Jurkat, Clone E6-1 (cell line): ENCODE measurements at regions not wholly inside any gene's neighbourhood (a gene's known extent, or its start where the extent isn't known, plus 50 kb on each side); places are given as distances from the start of the nearest gene placed in this dataset.
"Not testable (repeated sequence)": the region's sequence is repeated elsewhere in the genome, so short reads cannot be mapped to it uniquely, and the experiment has no call there.

ENCODE experiments used
- DNase-seq: peaks from one replicate; pipeline ENCODE4 v3.0.0-alpha.2; 2011; ENCODE audit warnings: low read depth, low spot score
- H3K4me3 ChIP-seq: 2 replicates; pipeline ENCODE4 v1.5.1; 2011; ENCODE audit warnings: mild to moderate bottlenecking, low read length, control low read depth, moderate library complexity

DNA sequence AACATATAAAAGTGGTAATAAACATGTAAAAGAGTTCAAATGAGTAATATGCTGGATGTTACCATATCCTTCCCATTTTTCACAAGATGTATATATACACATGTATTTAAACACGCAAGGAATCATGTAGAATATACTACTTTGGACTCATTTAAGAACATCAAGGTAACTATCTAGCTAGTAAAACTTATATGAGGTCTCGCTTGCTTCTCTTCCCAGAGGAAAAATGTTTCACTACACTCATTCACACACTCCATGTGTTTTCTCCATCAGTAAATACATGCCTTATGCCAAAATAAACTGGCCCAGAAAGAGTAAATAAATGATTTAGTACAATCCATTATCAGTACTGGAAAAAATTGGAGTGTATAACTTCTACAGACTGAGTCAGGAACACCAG lies 229.2 kb upstream of the MME start:
- no peak overlapping the region for H3K4me3 ChIP-seq
- no peak for DNase-seq

DNA sequence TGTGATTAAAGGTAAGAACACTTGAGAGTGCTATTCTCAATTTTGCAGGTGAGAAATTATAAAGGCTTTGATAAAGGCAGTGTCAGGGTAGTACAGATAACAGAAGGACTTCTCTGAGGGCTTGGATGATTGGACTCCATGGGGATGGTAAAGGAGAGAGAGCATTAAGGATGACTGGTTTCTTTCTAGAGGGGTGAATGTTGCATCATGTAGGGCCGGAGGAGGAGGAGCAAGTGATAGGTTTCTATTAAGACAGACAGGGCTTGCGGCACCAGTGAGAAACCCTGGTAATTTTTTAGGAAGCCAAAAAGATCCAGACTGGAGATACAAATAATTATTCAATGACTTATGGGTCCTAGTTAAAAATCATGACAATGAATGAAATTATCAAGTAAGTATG lies 230.7 kb upstream of the MME start:
- no peak for DNase-seq
- no peak overlapping the region for H3K4me3 ChIP-seq

DNA sequence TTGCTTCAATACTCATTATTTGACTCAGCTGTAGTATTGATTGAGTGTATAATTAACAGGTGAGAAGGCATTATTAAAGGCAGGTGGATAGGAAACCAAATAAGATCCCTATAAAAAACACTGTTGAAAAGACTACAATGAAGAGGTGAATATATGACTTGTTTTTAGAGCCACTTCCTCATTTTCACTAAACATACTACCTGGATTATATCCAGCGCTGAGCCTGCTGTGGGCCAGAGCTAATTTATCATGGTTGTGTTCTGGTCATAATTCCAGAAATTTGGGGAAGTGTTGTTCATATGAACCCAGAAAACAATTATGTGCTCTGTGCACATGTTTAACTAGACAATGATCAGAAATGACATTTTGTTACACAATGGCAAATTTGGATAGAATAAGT lies 235.3 kb upstream of the MME start:
- H3K4me3 ChIP-seq: no peak overlapping the region
- DNase-seq: no peak

DNA sequence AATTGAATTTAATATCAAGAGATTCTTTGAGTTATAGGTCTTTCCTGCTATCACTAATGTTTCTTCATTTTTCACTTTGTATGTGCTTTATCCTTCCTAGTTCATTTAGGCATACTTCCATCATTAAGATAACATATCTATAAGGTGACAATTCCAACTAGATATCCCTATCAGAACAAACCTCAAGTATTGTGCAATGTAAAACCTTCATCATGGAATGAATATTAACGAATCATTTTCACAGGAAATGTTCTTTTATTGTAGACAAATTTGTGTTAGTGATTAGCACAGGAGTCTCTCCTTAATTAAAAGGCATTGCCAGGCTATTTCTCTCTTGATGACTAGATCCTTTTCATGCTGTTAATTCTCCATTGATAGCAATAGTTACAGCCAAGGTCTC lies 236.5 kb upstream of the MME start:
- no peak for DNase-seq
- H3K4me3 ChIP-seq: no peak overlapping the region

DNA sequence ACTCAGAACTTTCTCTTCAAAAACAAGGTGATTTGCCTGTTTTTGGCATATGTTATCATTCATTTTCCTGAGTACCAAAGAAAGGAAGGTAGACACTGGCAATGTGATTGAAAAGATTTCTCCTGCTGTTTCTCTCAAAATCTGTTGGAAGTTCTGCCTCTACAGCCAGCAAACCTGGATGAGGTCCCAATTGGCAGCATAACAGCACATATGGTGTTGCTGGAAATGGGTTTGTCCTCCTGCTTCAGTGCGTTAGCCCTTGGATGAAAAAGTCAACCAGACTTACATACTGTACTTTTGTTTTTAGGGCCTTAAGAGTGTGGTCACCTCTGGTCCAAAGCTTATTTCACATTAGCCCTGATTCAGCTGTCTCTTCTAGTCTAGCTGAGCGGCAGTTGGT lies 237.6 kb upstream of the MME start:
- no peak overlapping the region for H3K4me3 ChIP-seq
- no peak for DNase-seq

DNA sequence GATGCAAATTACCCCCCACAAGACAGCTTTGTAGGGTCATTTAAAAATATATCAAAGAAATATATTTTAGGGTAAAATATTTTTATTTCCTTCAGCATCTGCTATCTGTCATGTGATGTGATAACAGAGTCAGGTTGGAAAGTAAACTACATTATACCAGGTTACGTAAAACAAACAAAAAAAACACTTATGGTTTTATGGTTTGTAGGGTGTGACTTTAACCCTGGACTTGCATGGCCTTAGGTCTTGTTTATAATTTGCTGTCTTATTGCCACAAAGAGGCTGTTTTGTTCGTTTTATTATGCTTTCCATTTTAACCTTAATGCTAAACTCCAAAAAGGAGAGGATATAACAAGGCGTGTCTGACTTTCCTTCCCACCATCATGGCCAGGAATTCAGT lies 244.5 kb upstream of the MME start:
- H3K4me3 ChIP-seq: no peak overlapping the region
- DNase-seq: no peak

DNA sequence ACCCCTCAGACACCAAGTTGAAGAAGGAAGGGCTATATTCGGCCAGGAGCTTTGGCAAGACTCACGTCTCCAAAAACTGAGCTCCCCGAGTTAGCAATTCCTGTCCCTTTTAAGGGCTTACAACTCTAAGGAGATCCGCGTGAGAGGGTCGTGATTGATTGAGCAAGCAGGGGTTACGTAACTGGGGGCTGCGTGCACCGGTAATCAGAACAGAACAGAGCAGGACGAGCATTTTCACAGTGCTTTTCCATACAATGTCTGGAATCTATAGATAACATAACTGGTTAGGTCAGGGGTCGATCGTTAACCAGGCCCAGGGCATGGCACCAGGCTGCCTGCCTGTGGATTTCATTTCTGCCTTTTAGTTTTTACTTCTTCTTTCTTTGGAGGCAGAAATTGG lies 245.3 kb upstream of the MME start:
- not testable (repeated sequence) for DNase-seq, H3K4me3 ChIP-seq

DNA sequence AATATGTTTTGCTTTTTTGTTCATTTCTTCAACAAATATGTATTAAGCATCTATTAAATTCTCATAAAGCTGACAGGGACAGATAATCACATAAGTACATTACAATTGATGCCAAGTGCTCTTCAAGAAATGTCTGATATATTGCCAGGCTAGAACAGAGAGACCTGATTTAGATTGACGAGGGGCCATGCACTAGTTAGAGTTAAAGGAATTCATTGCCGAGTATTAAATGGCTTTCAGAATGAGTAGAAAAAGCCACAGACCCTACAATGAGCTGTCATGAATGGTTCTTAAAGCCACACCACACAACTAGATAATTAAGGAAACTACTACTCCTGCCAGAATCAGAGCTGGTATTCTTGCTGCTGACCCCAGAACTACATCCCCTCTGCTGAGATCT lies 250.2 kb upstream of the MME start:
- no peak overlapping the region for H3K4me3 ChIP-seq
- no peak for DNase-seq

DNA sequence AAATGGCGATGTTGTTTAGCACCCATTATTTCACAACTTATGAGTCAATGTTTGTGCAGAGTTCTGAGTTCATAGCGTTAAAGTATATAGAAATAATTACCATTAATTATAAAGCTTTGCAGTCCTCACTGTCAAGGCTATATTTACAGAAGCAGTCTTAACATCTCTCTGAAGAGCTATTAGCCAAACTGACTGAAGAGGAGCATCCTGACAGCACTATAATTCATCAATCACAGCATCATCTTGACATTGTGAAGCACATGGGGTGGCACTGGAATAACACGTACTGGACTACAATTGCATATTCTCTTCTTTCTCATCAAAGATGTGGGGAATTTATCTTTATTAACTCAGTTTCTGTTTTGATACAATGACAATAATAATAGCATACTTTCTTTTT lies 260.6 kb upstream of the MME start:
- no peak overlapping the region for H3K4me3 ChIP-seq
- no peak for DNase-seq

DNA sequence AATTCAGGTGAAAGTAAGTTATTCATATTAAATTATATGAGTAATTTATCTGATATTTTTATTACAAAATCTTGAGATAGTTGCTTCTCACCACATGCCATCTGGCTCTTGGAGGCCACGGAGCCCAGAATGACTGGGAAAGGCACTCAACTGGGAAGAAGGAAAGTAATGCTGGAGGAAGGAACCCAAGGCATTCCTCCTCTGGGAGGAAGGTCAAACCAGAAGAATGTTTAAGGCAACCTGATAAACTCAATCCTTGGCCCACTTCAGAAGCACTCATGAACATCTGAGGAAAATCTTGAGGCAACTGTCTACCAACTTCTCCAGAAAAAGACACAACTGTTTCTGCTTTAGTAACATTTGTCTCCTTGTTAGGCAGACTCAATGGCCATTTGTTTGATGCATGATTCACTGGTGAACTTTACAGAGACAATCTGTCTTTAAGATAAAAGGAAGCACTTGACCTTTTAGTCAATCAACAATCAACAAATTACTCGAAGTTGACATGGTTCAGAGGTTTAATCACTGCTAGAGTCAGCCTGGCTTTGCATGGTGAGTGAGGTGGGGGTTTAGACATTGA lies 261.4 kb upstream of the MME start:
- DNase-seq: no peak
- no peak overlapping the region for H3K4me3 ChIP-seq

DNA sequence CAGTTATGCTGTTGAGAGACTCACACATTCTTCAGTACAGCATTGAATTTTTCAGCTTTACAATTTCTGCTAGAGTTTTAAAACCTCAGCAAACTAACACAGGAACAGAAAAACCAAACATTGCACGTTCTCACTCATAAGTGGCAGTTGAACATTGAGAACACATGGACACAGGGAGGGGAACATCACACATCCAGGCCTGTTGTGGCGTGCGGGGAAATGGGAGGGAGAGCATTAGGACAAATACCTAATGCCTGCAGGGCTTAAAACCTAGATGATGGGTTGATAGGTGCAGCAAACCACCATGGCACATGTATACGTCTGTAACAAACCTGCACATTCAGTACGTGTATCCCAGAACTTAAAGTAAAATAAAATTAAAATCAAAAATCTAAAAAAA lies 270.1 kb upstream of the MME start:
- H3K4me3 ChIP-seq, DNase-seq: not testable (repeated sequence)

DNA sequence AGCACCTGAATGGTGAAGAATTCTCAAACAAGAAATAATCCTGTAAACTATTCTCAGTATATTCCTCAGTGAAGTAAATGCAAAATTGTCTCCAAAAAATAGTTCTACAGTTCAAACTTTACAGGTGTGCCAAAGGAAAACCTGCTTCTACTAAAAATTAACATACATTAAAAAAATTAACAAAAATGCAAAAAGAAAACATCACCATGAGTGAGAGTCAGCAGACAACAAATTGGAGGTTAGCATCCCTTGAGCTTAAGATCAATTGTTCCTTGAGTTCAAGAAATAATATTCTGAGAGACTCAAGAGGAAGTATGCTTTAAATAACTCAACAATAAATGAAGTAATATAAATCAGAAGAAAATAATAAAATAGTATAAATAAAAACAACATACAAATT lies 278.4 kb upstream of the MME start:
- no peak overlapping the region for H3K4me3 ChIP-seq
- no peak for DNase-seq

DNA sequence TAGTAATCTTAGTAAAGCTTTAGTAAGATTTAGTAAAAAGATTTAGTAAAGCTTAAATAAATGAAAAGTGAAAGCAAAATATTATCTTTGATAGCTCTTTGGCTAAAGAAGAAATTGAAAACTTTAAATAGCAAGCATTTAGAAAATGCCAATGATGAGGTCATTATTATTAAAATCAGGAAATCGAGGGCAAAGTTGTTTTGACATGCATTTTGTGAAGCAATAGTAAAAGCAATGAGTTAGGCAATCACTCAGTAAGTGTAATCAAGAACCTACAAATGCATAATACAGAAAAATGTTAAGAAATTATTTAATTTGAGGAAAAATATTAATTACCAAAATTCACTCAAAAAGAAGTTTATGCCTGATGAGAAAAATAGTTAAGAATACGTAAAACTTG lies 280.3 kb upstream of the MME start:
- DNase-seq: no peak
- H3K4me3 ChIP-seq: no peak overlapping the region

DNA sequence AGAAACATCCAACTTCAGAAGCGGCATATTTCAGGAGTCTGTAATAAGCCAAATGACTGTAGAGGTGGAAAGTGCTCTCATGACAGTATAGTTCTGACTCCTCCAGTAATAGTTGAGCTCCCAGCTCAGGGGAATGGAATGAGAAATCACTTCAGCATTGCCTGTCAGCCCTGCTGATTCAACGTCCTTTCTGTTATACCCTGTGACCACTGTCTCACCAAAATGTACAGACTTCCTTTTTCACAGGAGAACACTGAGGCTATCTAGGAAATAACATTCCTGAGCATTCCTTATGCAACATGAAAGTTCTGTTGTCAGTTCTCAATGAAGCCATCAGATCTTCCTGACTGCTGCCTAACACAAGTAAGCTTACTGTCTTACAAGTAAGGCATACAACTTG lies 284.5 kb upstream of the MME start:
- H3K4me3 ChIP-seq: no peak overlapping the region
- DNase-seq: no peak

DNA sequence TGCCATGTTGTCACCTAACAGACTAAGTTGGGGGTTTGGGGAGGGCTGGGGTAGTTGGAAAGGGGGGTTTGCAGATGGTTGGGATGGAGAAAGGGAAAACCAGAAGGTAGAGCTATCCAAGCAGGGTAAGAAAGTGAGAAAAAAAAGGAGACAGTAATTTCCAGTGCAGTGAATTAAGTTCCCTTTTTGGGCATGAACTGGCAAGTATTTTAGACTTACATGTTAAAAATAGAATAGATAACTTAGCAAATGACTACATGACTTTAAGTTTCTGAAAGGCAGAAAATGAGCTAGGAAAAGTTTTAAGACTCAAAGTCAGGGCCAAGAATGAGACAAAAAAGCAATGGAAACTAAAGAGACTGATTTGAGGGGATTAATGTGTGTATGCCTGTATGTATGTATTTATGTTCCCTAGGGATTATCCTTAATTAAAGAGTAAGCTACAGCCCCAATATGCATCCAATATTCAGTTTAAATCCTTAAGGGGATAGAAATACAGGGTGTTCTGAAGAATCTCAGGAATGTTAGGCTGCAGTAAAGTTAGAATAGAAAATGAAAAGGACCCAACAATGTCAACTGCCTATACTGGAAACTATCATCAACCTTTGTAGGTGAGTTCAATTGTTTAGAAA lies 285.2 kb upstream of the MME start:
- DNase-seq: no peak
- H3K4me3 ChIP-seq: no peak overlapping the region

DNA sequence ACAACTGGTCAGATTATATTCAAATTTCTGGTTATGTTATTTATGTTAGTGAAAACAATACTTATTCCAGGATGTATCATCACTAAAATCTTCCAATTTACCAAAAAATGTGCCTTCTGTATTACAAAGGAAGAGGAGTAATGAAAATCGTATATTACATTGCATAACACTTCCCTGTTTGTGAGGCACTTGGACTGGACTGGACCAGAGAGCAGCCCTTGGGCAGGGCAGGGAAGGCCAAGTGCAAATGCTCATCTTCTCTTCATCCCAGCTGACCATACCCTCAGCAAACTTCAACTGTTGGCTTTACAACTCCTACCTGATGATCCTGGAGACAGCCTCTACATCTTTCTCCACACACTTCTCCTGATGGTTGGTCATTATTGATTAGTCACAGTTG lies 285.7 kb upstream of the MME start:
- no peak overlapping the region for H3K4me3 ChIP-seq
- DNase-seq: no peak

DNA sequence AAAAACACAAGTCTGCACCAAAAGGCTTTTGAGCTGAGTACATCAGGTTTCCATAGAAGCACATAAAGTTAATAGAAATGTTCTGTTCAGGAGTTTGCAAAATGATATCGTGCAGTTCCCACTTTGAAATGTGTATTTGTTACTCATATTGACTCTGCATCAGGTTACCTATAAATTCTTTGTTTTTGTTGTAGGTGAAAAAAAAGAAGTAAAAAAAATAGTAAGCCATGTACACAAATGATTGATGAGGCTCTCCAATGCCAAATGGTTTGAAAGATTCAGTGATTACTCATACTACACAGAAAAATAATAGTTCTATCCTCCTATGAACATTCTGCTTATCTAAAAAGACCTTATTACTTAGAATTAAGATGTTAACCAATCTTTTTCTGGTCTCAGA lies 287.3 kb upstream of the MME start:
- no peak for DNase-seq
- no peak overlapping the region for H3K4me3 ChIP-seq

DNA sequence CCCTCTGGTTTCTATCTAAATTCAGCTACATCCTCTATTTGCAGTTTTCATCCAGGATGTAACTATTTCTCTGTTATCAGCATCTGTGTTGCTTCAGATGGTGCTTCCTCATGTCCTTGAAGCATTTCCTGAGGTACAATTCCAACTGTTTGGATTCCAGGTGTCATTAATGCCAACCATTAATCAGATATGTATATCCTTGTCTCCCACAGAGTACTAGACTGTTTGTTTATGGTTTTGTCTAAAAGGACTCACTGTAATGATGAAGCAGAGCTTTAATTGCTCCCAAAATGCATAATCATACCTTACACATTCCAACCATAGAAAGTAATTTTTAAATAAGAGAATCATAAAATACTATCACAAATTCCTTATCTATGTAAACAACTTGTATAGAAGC lies 288.5 kb upstream of the MME start:
- DNase-seq: no peak
- no peak overlapping the region for H3K4me3 ChIP-seq

DNA sequence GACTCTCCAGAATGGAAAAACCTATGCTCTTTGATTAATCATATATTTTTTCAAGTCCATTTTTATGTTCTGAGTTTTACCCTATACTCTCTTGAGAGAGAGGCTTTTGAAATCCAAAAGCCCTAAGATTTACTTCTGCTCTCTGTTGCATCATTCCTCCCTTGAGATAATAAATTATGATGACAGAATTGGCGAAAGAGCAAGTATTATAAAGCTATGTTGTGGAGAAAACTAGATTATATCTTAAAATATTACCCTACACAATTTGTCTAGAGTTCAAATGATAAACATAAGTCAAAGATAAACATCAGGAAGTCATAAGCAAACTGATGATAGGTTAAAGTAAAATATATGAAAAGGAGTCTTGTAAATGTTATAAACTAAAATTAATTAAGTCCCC lies 293.4 kb upstream of the MME start:
- no peak for DNase-seq

DNA sequence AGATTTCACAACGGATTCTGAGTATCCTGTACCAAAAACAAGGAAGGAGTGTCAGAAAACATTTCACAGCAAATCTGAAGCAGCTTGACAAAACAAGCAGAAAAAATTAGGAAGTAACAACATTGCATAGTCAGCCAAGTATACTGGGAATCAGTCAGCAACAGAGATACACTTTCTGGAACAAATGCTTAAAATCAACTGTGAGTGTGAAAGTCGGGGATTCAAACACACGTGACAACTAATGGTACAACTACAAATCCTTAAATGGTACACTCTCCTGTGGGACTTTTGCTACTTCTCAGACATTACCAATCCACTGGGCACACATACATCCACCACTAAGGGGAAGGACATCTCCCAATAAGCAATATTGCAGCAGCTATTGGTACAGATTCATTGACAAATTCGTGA lies 296.6 kb upstream of the MME start:
- DNase-seq: no peak
- H3K4me3 ChIP-seq: no peak overlapping the region

More for the DNA sequence above, 293.4 kb upstream of the MME start:
- no peak overlapping the region for H3K4me3 ChIP-seq

DNA sequence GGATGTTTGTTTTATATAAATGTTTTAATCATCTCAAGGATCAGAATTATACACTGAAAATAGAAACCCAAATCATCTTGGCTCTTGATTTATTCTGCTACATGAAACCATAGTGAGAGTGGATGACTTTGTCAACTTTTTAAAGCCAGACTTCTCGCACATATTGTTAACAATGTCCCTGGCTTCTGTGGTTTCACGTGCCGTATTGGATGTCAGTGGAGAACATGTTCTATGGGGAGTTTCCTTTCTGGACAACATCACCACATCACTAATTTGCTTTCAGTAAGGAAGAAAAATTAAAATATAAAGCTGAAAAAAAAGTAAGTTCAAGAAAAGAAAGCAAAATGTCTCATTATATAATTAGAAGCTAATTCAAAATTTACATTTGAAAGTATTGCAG lies 297.1 kb upstream of the MME start:
- no peak overlapping the region for H3K4me3 ChIP-seq
- DNase-seq: no peak

DNA sequence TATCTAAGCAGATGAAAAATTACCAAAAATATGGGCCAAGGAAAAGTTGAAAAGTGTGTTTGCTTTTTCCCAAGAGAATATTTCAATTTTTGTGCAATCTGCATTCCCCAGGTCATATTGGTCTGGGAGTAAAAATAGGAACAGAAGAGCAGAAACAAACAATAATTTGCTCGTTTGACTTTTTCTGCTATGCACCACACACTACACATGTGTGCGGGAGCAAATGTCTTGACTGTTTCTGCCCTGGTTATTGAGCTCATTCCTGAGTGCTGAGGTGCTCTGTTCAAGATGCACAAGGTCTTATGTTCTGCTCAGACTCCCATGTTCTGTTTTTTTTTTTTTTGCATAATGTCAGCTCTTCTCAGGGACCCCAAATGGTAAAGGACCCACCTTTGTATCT lies 298.0 kb upstream of the MME start:
- DNase-seq: no peak
- H3K4me3 ChIP-seq: no peak overlapping the region
